WTC11 (cell line): ENCODE measurements at regions not wholly inside any gene's neighbourhood (a gene's known extent, or its start where the extent isn't known, plus 50 kb on each side); places are given as distances from the start of the nearest gene placed in this dataset.

Source experiments
- ATF3 ChIP-seq: sonication (generic); formaldehyde crosslinking; conservative IDR thresholded peaks from 2 replicates; pipeline ENCODE4 v1.8.1; 2022; ENCODE audit warnings: mild to moderate bottlenecking, missing genetic modification reagents
- FOXP4 ChIP-seq: sonication (generic); formaldehyde crosslinking; IDR thresholded peaks from 2 replicates; pipeline ENCODE4 v1.8.0; 2022; ENCODE audit warnings: mild to moderate bottlenecking, missing genetic modification reagents
- TEAD1 ChIP-seq: sonication (generic); formaldehyde crosslinking; IDR thresholded peaks from 2 replicates; pipeline ENCODE4 v1.8.0; 2022; ENCODE audit warnings: mild to moderate bottlenecking, missing genetic modification reagents
- ZNF317 ChIP-seq: sonication (generic); formaldehyde crosslinking; IDR thresholded peaks from 2 replicates; pipeline ENCODE4 v1.8.1; 2023; ENCODE audit warnings: low read depth, mild to moderate bottlenecking, moderate library complexity, missing genetic modification reagents, borderline replicate concordance
- TF ChIP-seq, protein P1 (sequence below): fragments of 200-600 bp; IDR thresholded peaks from 2 replicates; pipeline ENCODE4 v1.8.0; 2022; ENCODE audit warnings: antibody characterized with exemption
- TF ChIP-seq, protein P2 (sequence below): sonication (generic); formaldehyde crosslinking; IDR thresholded peaks from 2 replicates; pipeline ENCODE4 v1.8.1; 2022; ENCODE audit warnings: mild to moderate bottlenecking, moderate library complexity, missing genetic modification reagents

- TF ChIP-seq, protein P1, sequence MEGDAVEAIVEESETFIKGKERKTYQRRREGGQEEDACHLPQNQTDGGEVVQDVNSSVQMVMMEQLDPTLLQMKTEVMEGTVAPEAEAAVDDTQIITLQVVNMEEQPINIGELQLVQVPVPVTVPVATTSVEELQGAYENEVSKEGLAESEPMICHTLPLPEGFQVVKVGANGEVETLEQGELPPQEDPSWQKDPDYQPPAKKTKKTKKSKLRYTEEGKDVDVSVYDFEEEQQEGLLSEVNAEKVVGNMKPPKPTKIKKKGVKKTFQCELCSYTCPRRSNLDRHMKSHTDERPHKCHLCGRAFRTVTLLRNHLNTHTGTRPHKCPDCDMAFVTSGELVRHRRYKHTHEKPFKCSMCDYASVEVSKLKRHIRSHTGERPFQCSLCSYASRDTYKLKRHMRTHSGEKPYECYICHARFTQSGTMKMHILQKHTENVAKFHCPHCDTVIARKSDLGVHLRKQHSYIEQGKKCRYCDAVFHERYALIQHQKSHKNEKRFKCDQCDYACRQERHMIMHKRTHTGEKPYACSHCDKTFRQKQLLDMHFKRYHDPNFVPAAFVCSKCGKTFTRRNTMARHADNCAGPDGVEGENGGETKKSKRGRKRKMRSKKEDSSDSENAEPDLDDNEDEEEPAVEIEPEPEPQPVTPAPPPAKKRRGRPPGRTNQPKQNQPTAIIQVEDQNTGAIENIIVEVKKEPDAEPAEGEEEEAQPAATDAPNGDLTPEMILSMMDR, result no peak
- TF ChIP-seq, protein P2, sequence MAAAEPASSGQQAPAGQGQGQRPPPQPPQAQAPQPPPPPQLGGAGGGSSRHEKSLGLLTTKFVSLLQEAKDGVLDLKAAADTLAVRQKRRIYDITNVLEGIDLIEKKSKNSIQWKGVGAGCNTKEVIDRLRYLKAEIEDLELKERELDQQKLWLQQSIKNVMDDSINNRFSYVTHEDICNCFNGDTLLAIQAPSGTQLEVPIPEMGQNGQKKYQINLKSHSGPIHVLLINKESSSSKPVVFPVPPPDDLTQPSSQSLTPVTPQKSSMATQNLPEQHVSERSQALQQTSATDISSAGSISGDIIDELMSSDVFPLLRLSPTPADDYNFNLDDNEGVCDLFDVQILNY, result no peak
- no peak for TF ChIP-seq ATF3 (CRISPR knock-in tag)
- no peak for TF ChIP-seq TEAD1
- TF ChIP-seq ZNF317, result no peak
- no peak for TF ChIP-seq FOXP4 (CRISPR knock-in tag)
These were observed 142.4 kb upstream of the ANKRD50 start for GRCh38 chr4:124854968-124855367.
